ENCODE measurements at regions not wholly inside any gene's neighbourhood (a gene's known extent, or its start where the extent isn't known, plus 50 kb on each side); places are given as distances from the start of the nearest gene placed in this dataset.

DNA sequence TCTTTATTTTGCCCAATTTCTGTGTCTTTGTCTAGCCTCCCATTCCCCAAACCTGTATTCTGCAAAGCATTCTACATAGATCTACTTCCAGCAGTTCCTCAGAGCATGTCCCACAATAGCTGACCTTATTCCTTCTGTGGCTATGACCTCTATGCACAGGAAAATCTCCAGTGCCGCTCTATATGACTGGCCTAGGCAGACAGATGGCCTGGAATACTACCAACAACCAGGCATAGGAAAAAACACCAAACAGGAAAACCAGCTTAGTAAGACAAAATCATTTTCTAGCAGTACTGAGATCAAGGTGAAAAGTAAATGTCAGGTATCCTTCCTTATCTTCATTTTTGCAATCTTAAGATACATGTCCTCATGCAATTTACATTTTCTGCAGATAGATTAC, 1115.0 kb downstream of the IGSF11 start:
- no peak for DNase-seq (ENCODE audit: low read depth)
- H3K4me3 ChIP-seq (ENCODE audit: low read depth, low read length) = no peak overlapping the region
- TF ChIP-seq CTCF (IDR thresholded peaks at IDR 0.05; ENCODE audit: insufficient read depth, low read depth, low read length) = no peak

DNA sequence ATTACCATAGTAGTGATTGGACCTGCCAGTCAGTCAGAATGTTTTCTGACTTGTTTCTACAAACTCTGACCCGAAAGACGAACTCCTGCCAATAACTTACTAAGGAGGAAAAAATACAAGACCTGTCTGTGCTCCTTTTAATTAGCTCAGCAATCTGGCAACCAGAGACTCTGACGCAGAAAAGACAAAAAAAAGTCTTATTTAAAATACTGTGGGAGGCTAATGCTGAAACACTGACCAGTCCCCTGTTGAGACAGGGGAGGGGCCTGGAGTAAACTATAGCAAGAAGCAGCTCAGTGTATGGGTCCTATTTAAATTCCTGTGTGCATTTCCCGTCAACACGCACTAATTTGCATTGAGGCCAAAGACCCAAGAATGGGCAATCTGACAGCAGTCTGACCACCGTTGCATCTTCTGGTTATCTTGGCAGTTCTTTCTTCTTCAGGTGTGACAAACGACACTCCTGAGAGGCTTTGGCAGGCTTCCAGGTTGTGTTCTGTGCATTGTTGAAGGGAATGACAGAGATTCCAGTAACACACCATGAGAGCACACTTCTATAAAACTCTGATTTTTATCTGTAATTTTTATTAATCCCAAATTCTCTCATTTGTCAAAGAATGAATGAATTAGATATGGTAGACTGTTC, 1114.3 kb downstream of the IGSF11 start:
- no peak for TF ChIP-seq CTCF (IDR thresholded peaks at IDR 0.05; ENCODE audit: insufficient read depth, low read depth, low read length)

GRCh38 chr3:117921411-117921810, 1113.2 kb downstream of the IGSF11 start:
- TF ChIP-seq CTCF (IDR thresholded peaks at IDR 0.05; ENCODE audit: insufficient read depth, low read depth, low read length) = no peak
- H3K4me3 ChIP-seq (ENCODE audit: low read depth, low read length) = no peak overlapping the region
- no peak for DNase-seq (ENCODE audit: low read depth)

More for the DNA sequence above, 1114.3 kb downstream of the IGSF11 start:
- DNase-seq (ENCODE audit: low read depth) = no peak
- no peak overlapping the region for H3K4me3 ChIP-seq (ENCODE audit: low read depth, low read length)

DNA sequence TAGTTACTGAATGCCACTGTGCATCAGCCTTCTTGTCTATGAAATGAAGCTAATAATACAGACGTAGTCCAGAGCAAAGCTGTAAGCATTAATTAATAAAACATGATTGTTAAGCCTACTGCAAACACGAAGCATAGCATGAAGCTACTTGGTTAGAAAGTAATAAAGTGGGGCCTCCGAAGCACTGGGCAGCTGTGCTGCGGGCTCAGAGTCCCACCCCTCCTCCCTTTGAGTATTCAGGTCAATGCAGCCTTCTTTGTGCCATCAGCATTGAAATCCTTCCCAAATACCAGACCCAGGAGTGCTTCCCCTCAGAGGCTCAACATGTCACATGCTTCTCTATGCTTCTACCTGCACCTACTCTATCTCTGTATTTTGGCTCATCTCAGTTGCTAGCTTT, 1112.6 kb downstream of the IGSF11 start:
- H3K4me3 ChIP-seq (ENCODE audit: low read depth, low read length) = no peak overlapping the region
- no peak for DNase-seq (ENCODE audit: low read depth)
- no peak for TF ChIP-seq CTCF (IDR thresholded peaks at IDR 0.05; ENCODE audit: insufficient read depth, low read depth, low read length)

DNA sequence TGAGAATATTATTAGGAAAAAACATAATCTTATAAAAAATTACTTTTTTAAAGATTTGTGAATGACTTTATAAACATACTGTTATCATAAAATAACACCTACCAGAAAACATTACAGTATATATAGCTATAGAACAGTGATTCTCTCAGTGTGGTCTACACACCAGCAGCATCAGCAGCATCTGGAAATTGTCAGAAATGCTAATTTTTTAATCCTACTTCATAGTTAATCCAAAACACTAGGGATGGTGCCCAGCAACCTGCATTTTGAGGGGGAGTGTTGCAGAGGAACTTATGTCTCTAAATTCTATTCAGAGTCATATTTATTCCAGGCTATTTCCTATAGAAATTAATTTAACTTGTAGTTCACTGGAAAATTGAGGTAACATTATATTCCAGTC, 1107.8 kb downstream of the IGSF11 start:
- no peak for TF ChIP-seq CTCF (IDR thresholded peaks at IDR 0.05; ENCODE audit: insufficient read depth, low read depth, low read length)
- no peak overlapping the region for H3K4me3 ChIP-seq (ENCODE audit: low read depth, low read length)
- no peak for DNase-seq (ENCODE audit: low read depth)

- no peak for TF ChIP-seq CTCF (IDR thresholded peaks at IDR 0.05; ENCODE audit: insufficient read depth, low read depth, low read length)
- DNase-seq (ENCODE audit: low read depth) = no peak
- H3K4me3 ChIP-seq (ENCODE audit: low read depth, low read length) = no peak overlapping the region
Measured at GRCh38 chr3:117927825-117928224, 1106.8 kb downstream of the IGSF11 start.

DNA sequence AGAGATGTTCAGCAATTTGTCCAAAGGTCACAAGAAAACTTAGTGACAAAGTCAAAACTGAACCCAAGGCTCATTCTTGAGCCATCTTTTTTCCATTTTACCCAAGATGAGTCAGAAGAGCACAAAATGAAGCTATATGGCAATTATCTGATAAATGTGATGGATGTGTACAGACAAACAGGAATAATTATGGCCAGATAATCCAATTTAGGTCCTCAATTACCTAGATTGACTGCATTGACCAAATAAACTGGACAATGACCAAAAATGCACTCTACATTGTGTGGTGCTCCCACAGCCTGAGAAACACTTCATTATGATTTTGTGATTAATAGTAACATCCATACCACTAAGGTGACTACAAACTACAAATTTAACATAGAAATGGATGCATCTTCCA, 1105.8 kb downstream of the IGSF11 start:
- no peak overlapping the region for H3K4me3 ChIP-seq (ENCODE audit: low read depth, low read length)
- no peak for DNase-seq (ENCODE audit: low read depth)
- no peak for TF ChIP-seq CTCF (IDR thresholded peaks at IDR 0.05; ENCODE audit: insufficient read depth, low read depth, low read length)
